ENCODE measurements at regions not wholly inside any gene's neighbourhood (a gene's known extent, or its start where the extent isn't known, plus 50 kb on each side); places are given as distances from the start of the nearest gene placed in this dataset.
A peak's percentile ranks its signal among the peaks of the same experiment; 100 is the strongest.
"Not testable (repeated sequence)": the region's sequence is repeated elsewhere in the genome, so short reads cannot be mapped to it uniquely, and the experiment has no call there.

DNA sequence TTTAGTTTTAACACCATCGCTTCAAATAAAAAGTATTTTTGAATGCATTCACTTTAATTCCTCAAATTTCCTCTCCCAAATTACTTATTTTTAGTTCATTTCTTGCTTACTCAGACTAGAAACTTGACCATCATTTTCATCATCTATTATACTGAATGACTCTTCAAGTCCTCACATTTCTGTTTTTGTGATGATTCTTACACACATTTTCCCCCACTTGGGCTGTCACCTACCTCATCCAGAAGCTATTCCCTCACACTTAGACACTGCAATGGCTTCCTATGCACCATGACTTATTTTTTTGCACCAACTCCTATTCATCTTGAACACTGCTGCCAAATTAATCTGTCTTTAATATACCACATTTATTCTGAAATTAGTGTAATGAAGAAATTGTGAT lies 239.6 kb upstream of the DUSP10 start:
- DNase-seq = no peak

DNA sequence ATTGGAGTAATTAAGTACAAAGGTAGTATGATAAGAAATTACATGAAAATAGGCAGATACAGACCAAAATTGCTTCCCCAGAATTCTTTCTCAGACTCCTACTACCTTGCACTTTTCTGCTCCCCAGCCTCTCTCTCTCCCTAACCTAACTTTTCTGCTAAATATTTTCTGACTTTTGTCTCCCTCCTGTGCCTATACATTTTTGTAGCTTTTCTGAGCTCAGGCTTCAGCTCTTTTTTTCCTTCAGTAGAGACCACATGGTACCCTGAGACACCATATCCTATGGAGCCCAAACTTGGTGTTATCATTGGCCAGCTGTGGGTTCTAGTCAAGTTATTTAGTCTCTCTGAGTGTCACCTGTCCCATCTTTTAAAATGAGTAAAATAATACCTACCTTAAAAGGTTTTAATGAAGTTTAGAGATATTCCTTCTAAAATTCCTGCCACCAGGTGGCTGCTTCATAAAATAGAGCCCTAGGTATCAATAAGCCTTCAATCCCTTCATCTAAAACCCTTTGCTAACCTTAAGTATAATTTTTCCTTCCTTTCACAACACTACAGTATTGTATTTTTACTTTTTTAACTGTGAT lies 237.6 kb upstream of the DUSP10 start:
- DNase-seq = no peak

DNA sequence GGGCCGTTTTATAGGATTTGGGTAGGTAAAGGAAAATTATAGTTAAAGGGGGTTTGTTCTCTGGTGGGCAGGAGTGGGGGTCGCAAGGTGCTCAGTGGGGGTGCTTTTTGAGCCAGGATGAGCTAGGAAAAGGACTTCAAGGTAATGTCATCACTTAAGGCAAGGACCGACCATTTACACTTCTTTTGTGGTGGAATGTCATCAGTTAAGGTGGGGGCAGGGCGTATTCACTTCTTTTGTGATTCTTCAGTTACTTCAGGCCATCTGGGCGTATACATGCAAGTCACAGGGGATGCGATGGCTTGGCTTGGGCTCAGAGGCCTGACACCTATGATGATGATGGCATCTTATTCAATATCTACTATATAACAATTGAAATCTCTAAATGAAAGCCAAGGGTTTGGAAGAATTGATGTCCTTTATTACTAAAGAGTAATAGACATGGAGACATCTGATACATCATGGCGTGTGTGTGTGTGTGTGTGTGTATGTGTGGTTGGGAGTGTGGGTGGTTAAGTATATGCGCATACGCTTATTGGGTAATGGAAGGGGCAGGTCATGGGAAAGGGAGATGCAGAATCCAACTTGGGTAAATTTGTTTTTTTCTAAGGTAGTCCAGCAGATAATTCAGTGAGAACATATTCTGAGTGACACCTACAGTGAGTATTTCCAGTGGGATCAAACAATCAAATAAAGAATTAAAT lies 236.9 kb upstream of the DUSP10 start:
- not testable (repeated sequence) for DNase-seq

DNA sequence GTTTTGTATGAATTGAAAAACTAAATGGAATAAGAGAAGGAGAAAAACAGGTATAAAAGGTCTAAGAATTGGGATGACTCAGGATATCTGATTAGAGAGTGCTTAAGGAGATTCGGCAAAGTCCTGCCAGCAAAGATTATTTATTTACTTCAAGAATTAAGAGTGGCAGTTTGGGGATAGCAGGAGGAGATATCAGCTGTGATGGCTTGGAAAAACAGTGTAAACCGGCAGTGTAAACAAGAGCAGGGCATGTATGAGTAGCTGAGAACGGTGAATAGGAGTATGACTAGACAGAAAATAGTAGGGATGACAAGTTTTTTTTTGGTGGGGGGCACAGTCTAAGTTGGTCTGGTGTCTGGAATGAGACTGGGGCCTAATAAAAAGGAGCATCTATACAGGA lies 231.9 kb upstream of the DUSP10 start:
- not testable (repeated sequence) for DNase-seq

DNA sequence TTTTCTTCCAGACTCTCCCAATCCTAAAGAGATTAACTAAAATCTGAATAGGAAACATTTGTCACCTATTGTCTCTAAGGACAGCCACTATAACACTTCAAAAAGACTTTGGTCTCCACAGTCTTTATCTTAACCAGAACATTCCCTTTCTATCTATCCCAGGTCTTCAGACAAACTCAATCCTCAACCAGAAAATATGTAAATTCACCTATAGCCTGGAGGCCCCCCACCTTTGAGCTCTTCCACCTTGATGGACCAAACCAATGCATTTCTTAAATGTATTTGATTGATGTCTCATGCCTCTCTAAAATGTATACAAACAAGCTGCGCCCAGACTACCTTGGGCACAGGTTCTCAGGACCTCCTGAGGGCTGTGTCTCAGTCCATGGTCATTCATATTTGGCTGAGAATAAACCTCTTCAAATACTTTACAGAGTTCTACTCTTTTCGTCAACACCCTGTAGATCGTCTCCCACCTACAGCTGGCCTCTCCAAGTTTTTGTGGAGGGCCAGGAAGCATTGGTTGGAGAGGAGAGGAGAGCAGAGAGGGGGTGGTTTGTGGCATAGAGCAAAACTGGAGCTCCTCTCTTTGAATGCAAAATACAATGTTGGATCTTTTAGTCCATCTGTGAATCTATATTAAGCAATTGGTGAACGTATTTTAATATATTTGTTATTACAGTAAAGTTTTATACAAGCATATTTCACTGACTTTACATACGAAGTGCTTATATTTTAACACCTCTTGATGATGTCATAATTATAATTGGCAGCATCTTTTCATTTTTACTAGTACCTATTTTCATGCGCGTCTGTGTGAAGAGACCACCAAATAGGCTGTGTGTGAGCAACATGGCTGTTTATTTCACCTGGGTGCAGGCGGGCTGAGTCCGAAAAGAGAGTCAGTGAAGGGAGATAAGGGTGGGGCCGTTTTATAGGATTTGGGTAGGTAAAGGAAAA lies 230.7 kb upstream of the DUSP10 start:
- DNase-seq = no peak

DNA sequence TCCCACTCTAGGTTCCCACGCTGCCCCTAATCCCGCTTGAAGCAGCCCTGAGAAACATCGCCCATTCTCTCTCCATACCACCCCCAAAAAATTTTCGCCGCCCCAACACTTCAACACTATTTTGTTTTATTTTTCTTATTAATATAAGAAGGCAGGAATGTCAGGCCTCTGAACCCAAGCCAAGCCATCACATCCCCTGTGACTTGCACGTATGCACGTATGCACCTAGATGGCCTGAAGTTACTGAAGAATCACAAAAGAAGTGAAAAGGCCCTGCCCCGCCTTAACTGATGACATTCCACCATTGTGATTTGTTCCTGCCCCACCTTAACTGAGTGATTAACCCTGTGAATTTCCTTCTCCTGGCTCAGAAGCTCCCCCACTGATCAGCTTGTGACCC lies 229.1 kb upstream of the DUSP10 start:
- DNase-seq = not testable (repeated sequence)

DNA sequence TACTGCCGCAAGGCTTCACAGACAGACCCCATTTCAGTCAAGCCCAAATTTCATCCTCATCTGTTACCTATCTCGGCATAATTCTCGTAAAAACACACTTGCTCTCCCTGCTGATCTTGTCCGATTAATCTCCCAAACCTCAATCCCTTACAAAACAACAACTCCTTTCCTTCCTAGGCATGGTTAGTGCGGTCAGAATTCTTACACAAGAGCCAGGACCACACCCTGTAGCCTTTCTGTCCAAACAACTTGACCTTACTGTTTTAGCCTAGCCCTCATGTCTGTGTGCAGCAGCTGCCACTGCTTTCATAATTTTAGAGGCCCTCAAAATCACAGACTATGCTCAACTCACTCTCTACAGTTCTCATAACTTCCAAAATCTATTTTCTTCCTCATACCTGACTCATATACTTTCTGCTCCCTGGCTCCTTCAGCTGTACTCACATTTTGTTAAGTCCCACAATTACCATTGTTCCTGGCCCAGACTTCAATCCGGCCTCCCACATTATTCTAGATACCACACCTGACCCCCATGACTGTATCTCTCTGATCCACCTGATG lies 227.5 kb upstream of the DUSP10 start:
- DNase-seq = not testable (repeated sequence)

DNA sequence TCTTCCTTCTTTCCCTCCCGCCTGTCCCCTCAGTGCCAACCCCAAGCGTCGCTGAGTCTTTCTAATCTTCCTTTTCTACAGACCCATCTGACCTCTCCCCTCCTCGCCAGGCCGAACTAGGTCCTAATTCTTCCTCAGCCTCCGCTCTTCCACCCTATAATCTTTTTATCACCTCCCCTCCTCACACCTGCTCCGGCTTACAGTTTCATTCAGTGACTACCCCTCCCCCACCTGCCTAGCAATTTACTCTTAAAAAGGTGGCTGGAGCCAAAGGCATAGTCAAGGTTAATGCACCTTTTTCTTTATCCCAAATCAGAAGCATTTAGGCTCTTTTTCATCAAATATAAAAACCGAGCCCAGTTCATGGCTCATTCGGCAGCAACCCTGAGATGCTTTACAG lies 225.6 kb upstream of the DUSP10 start:
- DNase-seq = not testable (repeated sequence)

DNA sequence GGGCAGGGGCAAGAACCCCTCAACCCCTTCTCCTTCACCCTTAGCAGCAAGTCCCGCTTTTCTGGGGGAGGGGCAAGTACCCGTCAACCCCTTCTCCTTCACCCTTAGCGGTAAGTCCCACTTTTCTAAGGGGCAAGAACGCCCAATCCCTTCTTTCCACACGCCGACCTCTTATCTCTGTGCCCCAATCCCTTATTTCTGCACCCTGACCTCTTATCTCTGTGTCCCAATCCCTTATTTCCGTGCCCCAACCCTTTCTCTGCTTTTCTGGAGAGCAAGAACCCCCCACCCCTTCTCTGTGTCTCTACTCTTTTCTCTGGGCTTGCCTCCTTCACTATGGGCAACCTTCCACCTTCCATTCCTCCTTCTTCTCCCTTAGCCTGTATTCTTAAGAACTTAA lies 225.0 kb upstream of the DUSP10 start:
- DNase-seq = not testable (repeated sequence)

DNA sequence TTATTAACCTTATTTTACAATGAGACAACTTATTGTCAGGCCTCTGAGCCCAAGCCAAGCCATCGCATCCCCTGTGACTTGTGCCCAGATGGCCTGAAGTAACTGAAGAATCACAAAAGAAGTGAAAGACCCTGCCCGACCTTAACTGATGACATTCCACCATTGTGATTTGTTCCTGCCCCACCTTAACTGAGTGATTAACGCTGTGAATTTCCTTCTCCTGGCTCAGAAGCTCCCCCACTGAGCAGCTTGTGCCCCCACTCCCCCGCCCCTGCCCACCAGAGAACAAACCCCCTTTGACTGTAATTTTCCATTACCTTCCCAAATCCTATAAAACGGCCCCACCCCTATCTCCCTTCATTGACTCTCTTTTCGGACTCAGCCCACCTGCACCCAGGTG lies 224.0 kb upstream of the DUSP10 start:
- DNase-seq = not testable (repeated sequence)

DNA sequence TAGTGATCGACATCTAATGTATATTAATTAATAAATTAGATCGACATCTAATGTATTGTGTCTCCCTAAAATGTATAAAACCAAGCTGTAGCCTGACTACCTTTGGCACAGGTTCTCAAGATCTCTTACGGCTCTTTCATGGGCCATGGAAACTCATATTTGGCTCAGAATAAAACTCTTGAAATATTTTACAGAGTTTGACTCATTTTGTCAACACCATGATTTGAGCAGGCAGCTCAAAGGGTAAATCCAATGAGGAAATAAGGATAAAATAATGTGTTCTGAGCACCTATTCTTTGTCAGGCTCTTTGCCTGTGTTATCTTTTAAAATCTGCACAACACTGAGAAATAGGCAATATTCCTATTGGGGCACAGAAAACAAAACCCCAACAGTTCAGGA lies 223.4 kb upstream of the DUSP10 start:
- no peak for DNase-seq

DNA sequence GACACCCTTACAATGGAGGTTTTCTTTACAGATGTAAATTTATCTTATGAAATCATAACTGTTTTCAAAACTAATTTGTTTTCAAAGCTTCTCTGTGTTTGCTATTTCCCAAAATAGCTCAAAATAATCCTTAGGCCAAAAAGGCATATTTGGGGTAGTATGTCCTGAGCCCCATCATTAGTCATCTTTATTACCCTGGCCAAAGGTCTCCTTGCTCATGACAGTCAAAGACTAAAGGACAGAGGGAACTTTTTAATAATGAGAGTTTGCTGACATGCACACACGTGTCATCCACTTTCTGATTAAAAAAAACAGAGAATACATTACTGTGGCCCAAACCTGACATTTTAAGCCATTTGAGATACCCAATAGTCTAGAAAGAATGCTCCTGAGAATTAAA lies 221.9 kb upstream of the DUSP10 start:
- no peak for DNase-seq

DNA sequence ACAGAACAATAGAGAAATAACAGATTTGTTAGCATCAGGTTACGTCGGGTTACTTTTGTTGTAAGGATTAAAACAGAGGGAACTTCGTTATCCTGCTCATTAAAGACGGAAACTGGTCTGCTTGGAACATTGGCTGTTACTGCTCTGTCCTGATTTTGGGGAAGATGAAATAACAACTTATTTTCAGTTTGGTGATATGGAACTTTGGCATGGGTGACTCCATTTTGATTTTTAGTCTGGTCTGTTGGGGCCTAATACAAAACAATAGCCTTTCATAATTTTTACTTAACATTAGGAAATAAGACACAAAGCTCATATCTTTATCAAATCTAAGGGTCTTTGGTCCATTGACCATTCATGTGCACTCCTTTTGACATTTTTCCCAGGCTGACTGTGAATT lies 220.5 kb upstream of the DUSP10 start:
- no peak for DNase-seq

DNA sequence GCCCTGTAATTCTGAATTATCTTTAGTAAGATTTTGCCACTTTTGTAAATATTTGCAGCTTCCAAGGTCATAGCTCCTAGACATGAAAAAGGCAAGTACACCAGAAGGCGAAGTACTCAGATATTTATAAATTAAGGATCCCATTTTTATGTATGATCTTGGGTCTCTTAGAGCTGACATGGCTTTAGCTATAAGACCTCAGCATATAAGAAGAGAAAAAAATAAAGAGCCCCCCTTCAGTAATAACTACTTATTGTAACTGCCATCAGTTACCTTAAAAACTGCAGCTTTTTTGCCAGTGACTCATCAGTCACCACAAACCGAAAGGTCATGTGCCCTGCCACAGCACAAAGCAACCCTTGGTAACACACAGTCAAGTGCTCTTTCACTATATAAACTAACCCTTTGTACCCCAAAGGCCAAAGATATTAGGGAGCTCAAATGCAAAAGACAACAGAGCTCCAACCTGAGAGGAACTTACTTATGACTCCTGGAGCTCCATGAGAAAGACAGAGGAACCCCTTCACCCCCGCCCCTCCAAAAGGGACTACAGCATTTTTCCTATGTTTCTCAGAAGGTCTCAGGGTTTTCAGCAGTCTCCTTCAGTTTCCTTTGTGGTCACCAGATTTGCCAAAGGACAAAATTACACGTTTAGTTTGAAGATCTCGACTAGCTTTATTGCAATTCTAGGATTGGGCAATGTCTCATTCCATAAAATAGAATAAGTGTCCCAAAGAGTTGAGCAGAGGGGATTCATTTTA lies 219.8 kb upstream of the DUSP10 start:
- DNase-seq = peak; percentile 49

DNA sequence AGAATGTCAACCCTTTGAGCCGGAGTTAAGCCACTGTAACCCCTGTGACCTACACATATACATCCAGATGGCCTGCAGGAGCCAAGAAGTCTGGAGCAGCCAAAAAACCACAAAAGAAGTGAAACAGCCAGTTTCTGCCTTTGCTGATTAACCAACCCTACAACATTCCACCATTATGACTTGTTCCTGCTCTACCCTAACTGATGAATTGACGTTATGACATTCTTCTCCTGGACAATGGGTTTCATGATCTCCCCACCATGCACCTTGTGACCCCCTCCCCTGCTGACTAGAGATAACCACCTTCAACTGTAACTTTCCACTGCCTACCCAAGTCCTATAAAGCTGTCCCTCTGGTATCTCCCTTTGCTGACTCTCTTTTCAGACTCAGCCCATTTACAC lies 216.3 kb upstream of the DUSP10 start:
- not testable (repeated sequence) for DNase-seq

DNA sequence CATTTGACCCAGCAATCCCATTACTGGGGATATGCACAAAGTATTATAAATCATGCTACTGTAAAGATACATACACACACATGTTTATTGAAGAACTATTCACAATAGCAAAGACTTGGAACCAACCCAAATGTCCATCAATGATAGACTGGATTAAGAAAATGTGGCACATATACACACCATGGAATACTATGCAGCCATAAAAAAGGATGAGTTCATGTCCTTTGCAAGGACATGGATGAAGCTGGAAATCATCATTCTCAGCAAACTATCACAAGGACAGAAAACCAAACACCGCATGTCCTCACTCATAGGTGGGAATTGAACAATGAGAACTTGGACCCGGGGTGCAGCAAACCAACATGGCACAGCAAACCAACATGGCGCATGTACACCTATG lies 215.5 kb upstream of the DUSP10 start:
- not testable (repeated sequence) for DNase-seq

DNA sequence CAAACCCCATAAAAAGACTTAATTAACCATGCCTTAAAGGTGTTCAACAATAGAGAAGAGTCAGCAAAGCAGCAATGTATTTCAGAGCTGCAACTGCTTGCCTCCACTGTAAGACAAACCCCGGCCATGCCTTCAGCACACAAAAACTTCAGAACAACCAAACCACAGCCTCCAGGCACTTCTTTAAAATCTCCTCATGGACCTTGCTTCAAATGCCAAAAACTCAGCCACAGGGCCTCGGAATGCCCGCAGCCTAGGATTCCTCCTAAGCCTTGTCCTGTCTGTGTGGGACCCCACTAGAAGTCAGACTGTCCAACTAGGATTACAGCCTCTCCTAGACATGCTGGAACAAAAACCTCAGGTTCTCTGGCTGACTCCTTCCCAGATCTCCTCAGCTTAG lies 208.1 kb upstream of the DUSP10 start:
- DNase-seq = no peak

DNA sequence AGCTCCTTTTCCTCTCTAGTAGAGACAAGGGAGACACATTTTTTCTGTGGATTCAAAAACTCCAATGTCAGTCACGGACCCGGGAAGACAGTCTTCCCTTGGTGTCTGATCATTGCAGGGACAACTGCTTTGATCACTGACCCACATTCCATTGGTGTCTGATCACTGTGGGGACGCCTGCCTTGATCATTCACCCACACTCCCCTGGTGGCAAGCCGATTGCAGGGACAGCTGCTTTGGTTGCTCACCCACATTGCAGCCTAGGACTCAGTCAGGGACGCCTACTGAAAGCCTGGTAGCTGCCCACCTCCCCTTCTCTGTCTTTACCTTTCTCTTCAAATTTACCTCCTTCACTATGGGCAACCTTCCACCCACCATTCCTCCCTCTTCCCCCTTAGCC lies 206.6 kb upstream of the DUSP10 start:
- DNase-seq = no peak

DNA sequence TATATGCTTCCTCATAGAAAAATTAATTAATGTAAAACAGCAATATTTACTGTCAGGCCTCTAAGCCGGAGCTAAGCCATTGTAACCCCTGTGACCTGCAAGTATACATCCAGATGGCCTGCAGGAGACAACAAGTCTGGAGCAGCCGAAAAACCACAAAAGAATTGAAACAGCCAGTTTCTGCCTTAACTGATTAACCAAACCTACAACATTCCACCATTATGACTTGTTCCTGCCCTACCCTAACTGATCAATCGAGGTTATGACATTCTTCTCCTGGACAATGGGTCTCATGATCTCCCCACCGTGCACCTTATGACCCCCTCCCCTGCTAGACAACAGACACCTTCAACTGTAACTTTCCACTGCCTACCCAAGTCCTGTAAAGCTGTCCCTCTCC lies 205.8 kb upstream of the DUSP10 start:
- DNase-seq = no peak

DNA sequence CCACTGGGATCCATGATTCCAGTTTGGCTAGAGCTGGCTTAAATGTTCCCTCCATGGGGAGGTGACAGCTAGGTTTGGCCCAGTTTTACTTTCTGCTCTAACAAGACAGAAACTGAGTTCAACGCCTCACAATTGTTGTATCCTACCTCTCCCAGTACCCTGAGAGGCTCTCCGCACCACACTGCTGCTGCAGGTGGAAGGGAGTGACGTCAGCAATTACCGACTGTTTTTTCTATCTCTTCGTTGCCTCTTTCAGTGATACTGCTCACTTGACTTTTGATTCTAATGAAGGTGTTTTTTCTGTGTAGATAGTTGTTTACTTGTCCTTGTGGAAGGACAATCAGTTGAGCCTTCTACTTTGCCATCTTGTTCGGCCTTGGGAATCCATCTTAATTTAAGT lies 204.9 kb upstream of the DUSP10 start:
- no peak for DNase-seq

DNA sequence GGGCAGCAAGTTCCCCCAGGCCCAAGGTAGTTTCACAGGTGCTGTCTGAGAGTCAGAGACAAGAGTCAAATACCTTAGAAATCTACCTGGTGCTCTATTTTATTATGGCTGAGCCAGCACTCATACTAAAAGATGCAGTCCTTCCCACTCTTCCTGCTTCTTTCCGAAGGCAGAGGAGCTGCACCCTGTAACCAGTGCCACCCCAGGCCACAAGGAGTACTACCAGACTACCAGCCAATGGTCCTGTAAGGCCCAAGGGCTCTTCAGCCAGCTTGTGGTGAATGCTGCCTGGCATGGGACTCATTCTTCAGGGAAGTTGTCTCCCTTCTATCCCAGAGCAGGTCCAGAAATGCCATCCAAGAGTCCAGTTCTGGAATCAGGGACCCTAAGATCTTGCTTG lies 203.8 kb upstream of the DUSP10 start:
- DNase-seq = no peak

DNA sequence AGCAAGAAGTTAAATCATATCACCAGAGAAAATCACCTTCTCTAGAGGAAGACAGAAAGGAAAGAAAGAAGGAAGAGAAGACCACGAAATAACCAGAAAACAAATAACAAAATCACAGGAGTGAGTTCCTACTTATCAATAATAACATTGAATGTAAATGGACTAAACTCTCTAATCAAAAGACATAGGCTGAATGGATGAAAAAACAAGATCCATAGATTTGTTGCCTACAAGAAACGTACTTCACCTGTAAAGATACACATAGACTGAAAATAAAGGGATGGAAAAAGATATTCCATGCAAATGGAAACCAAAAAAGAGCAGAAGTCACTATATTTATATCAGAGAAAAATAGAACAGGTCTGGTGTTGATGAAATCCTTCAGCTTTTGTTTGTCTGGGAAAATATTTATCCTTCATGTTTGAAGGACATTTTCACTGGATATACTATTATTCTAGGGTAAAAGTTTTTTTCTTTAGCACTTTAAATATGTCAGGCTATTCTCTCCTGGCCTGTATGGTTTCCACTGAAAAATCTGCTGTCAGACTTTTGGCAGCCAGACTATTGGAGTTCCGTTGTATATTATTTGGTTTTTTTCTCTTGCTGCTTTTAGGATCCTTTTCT lies 202.5 kb upstream of the DUSP10 start:
- DNase-seq = no peak
